Cardiac fibroblast (primary cell): ENCODE measurements at regions not wholly inside any gene's neighbourhood (a gene's known extent, or its start where the extent isn't known, plus 50 kb on each side); places are given as distances from the start of the nearest gene placed in this dataset.
A peak's percentile ranks its signal among the peaks of the same experiment; 100 is the strongest.

Experiments used
- DNase-seq, 2 donors: peaks; one replicate each; pipeline versions ENCODE4 v3.0.0 to v3.0.0-alpha.2; 2010; ENCODE audit warnings: low read depth in 2 of 2
- H3K4me3 ChIP-seq, 2 donors: replicated peaks in 1 of 2; 1 replicate in 1 of 2; 2 replicates in 1 of 2; pipeline ENCODE4 v1.5.1; 2011; ENCODE audit warnings: low read depth in 2 of 2, low read length in 2 of 2, mild to moderate bottlenecking in 2 of 2, moderate library complexity in 1 of 2
- TF ChIP-seq, protein P1 (sequence below): IDR thresholded peaks from one replicate; pipeline ENCODE4 v1.5.1; 2011; ENCODE audit warnings: low read depth, mild to moderate bottlenecking, low read length, inconsistent platforms

DNA sequence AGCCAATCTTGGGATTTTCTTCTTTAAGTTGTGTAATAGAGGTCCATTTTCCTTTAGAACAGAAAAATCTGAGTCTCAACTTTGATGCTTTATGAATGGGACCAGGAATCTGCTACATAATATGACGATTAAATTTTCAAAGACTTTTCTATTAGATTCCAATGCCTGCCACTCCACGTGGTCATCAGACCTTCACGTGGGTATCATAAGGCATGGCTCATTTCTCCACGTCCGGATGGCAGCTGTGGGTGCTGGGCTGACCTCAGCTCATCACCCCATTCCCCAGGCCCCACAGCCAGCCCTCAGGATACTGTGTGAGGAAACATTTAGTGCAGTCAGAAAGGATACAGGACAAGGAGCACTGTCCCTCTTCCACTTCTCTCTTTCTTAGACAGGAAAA, 159.7 kb downstream of the SEMA6D start:
- TF ChIP-seq, protein P1, sequence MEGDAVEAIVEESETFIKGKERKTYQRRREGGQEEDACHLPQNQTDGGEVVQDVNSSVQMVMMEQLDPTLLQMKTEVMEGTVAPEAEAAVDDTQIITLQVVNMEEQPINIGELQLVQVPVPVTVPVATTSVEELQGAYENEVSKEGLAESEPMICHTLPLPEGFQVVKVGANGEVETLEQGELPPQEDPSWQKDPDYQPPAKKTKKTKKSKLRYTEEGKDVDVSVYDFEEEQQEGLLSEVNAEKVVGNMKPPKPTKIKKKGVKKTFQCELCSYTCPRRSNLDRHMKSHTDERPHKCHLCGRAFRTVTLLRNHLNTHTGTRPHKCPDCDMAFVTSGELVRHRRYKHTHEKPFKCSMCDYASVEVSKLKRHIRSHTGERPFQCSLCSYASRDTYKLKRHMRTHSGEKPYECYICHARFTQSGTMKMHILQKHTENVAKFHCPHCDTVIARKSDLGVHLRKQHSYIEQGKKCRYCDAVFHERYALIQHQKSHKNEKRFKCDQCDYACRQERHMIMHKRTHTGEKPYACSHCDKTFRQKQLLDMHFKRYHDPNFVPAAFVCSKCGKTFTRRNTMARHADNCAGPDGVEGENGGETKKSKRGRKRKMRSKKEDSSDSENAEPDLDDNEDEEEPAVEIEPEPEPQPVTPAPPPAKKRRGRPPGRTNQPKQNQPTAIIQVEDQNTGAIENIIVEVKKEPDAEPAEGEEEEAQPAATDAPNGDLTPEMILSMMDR: no peak
- H3K4me3 ChIP-seq: no peak overlapping the region
- no peak for DNase-seq

DNA sequence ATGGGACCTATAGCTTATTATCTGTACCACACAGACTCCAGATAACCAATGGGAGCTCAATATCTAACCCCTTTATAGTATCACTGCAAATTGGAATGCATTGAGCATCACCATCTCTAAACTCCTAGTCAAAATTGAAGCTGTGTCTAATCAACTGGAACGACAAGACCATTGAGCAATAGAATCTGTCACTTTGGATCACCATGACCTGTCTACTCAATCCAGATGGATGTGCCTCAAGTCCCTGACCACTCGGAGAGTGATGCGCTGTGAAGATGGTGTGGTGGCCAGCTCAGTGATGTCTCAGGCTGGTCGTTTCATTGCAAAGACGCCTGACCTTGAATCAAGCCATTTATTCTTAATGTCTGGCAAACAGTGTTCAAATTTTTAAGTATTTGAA, 160.5 kb downstream of the SEMA6D start:
- TF ChIP-seq, protein P1: no peak
- DNase-seq: no peak
- H3K4me3 ChIP-seq: no peak overlapping the region

DNA sequence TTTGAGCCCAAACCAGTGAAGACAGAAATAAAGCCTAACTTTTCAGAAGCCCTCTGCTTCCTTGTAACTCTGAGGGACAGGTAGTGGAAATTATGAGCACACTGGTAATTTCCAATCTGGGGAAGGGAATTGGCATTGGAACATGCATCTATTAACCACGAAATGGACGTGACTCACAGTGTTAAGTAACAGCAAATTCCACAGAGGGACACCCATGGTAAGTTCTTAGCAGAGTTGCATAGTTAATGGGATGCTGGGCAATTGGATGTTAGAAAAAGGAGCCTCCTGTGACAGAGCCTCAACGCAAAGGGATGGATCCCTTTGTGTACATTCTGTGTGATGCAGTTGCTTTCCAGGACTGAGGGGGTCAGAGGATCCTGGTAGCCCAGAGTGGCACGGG, 168.6 kb downstream of the SEMA6D start:
- TF ChIP-seq, protein P1: no peak
- H3K4me3 ChIP-seq: no peak overlapping the region
- DNase-seq: peak; percentile 6 to 90

DNA sequence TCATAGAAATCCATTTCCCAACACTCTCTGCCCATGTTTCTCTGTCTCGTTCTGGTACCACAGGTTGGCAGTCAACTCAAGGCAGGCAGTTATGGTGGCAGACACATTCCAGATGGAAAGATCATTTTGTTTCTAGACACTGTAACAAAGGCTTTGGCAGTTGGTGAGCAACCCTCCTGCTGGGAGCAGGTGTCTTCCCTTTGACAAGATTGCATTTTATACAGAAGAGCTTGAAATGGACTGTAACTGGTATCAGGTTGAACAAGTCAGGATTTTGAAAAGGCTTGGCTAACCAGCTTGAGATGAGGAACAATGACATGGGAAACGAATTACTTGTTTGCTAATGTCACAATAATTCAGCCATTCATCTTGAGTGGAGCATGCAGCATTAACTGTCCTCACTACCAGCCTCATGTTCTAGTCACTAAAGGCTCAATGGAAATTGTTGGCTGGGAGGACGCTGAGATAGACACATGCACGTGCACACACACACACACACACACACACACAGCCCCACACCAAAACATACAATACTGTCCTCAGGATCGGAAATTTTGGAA, 170.0 kb downstream of the SEMA6D start:
- no peak for DNase-seq
- TF ChIP-seq, protein P1: no peak
- H3K4me3 ChIP-seq: no peak overlapping the region

GRCh38 chr15:47888385-47889100, 171.2 kb downstream of the SEMA6D start:
- no peak for DNase-seq
- no peak overlapping the region for H3K4me3 ChIP-seq
- TF ChIP-seq, protein P1: no peak

- no peak overlapping the region for H3K4me3 ChIP-seq
- TF ChIP-seq, protein P1: no peak
- DNase-seq: no peak
Measured at GRCh38 chr15:47890397-47891150, 173.3 kb downstream of the SEMA6D start.
